GM21423 (cell line): ENCODE measurements at regions not wholly inside any gene's neighbourhood (a gene's known extent, or its start where the extent isn't known, plus 50 kb on each side); places are given as distances from the start of the nearest gene placed in this dataset.

Source experiments
- ATAC-seq: cut with Tn5 transposase; IDR thresholded peaks from one replicate; pipeline ENCODE4 v1.9.1; 2021; ENCODE audit warnings: mild to moderate bottlenecking, moderate library complexity; ENCODE audit not compliant: unreplicated experiment

GRCh38 chr2:144333143-144333555, 186.8 kb downstream of the ZEB2 start:
- no peak for ATAC-seq

- ATAC-seq, result peak; percentile 95
These were observed 187.4 kb downstream of the ZEB2 start for GRCh38 chr2:144332356-144333142.

- ATAC-seq, result peak; percentile 66
These were observed 188.1 kb downstream of the ZEB2 start for GRCh38 chr2:144331674-144332355.

GRCh38 chr2:144330951-144331673, 188.8 kb downstream of the ZEB2 start:
- ATAC-seq, result no peak

- no peak for ATAC-seq
These were observed 190.4 kb downstream of the ZEB2 start for GRCh38 chr2:144329472-144329871.

GRCh38 chr2:144328938-144329337, 191.0 kb downstream of the ZEB2 start:
- ATAC-seq, result no peak

GRCh38 chr2:144326825-144327224, 193.1 kb downstream of the ZEB2 start:
- no peak for ATAC-seq

GRCh38 chr2:144325086-144325485, 194.8 kb downstream of the ZEB2 start:
- ATAC-seq, result peak; percentile 84

- ATAC-seq, result peak; percentile 39
These were observed 195.4 kb downstream of the ZEB2 start for GRCh38 chr2:144324446-144325045.

- ATAC-seq, result no peak
These were observed 196.0 kb downstream of the ZEB2 start for GRCh38 chr2:144323946-144324345.

- no peak for ATAC-seq
These were observed 197.5 kb downstream of the ZEB2 start for GRCh38 chr2:144322379-144322778.

GRCh38 chr2:144320491-144320890, 199.4 kb downstream of the ZEB2 start:
- ATAC-seq, result peak; percentile 28

- ATAC-seq, result no peak
These were observed 202.7 kb downstream of the ZEB2 start for GRCh38 chr2:144317071-144317738.

- no peak for ATAC-seq
These were observed 208.9 kb downstream of the ZEB2 start for GRCh38 chr2:144310889-144311608.

GRCh38 chr2:144310484-144310883, 209.4 kb downstream of the ZEB2 start:
- no peak for ATAC-seq

GRCh38 chr2:144307711-144308110, 212.2 kb downstream of the ZEB2 start:
- no peak for ATAC-seq

GRCh38 chr2:144304202-144304601, 215.7 kb downstream of the ZEB2 start:
- no peak for ATAC-seq

GRCh38 chr2:144300632-144301031, 219.3 kb downstream of the ZEB2 start:
- no peak for ATAC-seq

- no peak for ATAC-seq
These were observed 229.6 kb downstream of the ZEB2 start for GRCh38 chr2:144290276-144290675.

- no peak for ATAC-seq
These were observed 231.5 kb downstream of the ZEB2 start for GRCh38 chr2:144288438-144288837.
